T-helper 1 cell (primary cell): ENCODE measurements at regions not wholly inside any gene's neighbourhood (a gene's known extent, or its start where the extent isn't known, plus 50 kb on each side); places are given as distances from the start of the nearest gene placed in this dataset.
"Not testable (repeated sequence)": the region's sequence is repeated elsewhere in the genome, so short reads cannot be mapped to it uniquely, and the experiment has no call there.

Experiments used
- DNase-seq, 5 donors: peaks; one replicate each; pipeline ENCODE4 v3.0.0-alpha.2; 2012 to 2020

DNA sequence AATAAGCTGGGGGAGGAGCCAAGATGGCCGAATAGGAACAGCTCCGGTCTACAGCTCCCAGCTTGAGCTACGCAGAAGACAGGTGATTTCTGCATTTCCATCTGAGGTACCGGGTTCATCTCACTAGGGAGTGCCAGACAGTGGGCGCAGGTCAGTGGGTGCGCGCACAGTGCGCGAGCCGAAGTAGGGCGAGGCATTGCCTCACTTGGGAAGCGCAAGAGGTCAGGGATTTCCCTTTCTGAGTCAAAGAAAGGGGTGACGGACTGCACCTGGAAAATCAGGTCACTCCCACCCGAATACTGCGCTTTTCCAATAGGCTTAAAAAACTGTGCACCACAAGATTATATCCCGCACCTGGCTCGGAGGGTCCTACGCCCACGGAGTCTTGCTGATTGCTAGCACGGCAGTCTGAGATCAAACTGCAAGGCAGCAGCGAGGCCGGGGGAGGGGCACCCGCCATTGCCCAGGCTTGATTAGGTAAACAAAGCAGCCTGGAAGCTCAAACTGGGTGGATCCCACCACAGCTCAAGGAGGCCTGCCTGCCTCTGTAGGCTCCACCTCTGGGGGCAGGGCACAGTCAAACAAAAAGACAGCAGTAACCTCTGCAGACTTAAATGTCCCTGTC lies 606.4 kb downstream of the TMA16 start:
- DNase-seq: not testable (repeated sequence)

DNA sequence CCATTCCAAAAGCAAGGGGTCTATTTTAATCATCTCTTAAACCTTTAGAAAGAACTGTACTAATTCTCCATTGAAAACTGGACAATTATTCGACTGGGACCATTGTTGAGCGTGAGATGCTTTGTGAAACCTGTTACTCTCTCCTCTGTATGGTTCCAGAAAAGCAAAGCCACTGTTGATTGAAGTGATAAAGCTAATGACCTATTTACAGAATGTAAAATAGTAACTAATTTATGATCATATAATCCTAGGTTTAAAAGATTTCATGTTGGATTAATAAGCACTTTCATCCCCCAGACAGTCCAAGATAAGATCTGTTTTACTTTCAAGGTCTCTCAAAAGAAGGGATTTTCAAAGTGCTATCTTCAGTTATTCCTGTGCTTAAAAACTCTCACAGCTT lies 614.5 kb downstream of the TMA16 start:
- DNase-seq: no peak

DNA sequence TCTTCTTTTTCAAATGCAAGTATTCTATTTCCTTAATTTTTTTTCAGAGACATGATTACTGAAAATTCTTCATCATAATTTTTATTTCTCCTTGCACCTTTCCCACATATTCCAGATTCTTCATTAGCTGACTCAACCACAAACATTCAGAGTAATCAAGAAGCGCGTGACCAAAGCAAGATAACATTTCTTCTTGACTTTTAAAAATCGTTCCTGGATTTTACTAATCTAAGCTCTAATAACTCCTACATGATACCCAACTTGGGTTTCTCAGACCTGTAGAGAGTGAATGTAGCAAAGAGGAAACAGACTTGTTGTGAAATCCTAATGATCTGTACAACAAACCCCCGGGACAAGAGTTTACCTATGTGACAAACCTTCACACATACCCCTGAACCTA lies 615.0 kb downstream of the TMA16 start:
- no peak for DNase-seq

DNA sequence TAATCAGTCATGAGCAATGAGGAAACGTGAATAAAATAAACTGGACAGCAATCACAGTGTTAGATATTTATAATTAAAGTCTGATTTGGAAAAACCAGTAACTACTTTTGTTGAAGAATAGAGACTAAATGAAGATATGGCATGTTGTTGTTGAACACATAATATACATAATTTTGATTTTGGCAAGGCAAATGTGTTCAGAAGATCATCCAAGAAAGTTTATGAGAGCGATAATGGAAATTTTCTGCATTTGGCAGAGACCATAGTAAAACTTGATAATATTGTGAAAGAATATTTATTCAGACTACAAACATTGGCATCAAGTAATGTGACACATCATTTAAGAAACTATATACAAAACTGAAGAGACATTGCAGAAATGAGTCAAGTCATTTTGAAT lies 620.7 kb downstream of the TMA16 start:
- DNase-seq: no peak

DNA sequence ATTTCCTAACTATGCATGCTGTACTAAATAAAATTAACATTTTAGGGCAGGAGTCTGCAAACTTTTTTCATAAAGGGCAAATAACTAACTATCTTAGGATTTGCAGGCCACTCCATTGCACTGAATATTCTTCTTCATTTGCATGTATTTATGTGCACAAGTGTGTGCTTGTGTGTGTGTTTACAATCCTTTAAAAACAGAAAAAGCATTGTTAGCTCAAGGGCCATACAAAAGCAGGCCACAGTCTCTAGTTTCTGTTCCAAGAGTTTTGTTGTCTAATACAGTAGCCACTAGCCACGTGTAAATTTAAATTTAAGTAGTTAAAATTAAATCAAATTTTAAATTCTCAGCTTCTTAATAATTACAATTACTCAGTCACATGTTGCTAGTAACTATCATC lies 621.8 kb downstream of the TMA16 start:
- no peak for DNase-seq

DNA sequence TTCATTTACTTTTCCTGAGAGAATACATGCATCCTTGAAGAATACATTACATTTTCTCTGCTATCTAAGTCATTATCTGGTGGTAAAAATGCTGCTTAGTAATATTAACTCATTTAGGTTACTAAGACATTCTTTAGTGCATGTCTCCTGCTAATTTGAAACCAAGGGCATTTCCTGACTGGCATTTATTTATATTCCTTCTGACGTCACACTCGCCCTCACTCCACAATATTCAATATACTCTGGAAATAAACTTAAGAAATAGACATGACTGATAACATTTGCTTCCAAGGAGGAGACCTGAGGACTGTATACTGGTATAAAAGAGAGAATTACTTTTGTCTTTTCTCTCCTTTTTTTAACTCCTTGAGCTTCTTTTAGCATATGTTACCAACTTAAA lies 619.5 kb upstream of the SMIM31 start:
- no peak for DNase-seq

DNA sequence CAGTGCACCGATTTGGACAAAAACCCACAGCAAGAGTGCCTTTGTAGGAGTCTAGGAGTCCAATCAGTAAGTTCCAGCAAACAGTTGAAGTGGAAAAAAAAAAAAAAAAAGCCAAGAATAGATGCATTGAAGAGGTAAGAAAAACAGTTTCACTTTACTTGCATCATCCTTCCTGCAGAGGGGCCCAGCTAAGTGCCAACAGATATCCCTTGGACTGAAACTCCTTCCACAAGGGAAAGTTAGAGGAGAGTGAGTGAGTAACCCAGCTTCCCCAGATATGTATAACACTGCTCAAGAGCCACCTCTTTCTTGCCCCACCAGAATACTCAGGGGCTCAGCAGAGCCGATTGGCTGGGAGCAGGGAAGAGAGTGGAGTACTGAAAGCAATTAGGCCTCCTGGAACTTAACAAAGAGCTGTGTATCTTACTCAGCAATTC lies 617.7 kb upstream of the SMIM31 start:
- DNase-seq: no peak

DNA sequence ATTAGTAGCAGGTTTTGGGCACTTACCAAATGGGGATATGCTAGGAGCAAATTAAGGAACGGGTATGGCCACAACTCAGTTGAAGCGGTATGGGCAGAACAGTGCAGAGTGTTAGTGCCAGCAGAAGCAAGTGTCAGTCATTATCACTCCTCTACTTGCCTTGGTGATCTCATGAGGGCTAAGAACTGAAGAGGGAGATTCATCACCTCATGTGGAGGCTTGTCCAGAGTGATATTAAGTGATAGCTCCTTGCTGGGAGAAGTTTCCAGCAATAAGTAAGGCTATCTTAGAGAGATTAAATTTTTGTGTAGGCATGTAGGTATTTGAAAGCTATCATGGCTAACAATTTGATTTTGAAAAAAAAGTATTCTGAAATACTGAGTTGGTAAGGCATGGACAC lies 615.4 kb upstream of the SMIM31 start:
- DNase-seq: no peak

DNA sequence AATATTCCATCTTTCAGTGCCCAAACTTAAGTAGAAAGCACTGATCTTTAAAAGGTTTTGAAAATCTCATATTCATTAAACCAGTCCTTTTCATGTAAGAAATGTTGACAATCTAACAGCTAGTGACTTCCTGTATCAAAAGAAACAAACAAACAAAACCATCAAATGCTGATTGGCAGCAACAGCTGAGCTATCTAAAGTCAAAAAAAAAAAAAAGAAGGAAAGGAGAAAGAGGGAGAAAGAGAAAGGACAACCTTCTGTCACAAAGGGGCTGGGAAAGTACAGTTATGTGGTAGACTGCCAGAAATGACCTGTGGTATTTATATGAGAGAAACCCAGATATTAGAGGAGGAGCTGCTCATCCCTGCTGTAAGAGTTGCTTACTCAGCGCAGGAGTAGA lies 614.6 kb upstream of the SMIM31 start:
- DNase-seq: no peak

DNA sequence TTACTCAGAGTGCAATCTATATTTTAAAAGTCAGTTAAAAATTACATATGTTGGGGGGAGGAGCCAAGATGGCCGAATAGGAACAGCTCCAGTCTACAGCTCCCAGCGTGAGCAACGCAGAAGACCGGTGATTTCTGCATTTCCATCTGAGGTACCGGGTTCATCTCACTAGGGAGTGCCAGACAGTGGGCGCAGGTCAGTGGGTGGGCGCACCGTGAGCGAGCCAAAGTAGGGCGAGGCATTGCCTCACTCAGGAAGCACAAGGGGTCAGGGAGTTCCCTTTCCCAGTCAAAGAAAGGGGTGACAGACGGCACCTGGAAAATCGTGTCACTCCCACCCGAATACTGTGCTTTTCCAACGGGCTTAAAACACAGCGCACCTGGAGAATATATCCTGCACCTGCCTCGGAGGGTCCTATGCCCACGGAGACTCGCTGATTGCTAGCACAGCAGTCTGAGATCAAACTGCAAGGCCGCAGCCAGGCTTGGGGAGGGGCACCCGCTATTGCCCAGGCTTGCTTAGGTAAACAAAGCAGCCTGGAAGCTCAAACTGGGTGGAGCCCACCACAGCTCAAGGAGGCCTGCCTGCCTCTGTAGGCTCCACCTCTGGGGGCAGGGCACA lies 612.1 kb upstream of the SMIM31 start:
- DNase-seq: not testable (repeated sequence)

DNA sequence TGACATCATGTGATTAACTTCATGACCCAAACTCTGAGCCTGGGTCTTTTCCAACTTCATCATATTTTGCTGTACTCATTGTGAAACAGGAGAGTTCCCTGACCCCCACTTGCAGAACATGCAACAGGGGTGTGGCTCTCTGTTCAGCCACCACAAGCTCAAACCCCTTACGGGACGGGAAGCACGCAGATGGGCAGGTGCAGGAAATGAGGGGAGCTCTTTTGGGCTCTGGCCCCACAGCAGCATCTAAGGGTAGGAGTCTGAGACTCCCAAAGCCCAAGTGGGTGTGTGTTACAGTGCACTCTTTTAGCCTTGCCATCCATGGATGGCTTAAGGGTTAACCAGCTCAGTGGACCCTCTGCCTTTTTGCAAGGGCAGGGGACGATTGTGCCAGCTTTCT lies 599.5 kb upstream of the SMIM31 start:
- DNase-seq: no peak

DNA sequence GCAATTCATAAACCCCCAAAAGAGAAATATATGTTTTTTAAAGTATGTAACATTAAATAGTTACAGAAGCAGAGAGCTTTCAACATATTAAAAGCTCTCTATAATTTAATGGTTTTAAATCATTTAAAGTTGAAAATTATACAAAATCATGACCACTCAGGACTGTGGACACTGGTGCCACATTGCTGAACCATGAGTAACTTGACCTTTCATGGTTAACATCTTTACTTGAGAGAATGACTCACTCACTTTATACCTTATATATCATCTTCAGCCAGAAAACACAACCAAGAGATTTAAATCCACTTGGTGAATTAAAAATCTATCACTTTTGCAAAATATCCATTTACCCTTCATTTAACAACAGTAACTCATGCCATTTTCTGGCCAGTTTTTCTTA lies 584.3 kb upstream of the SMIM31 start:
- DNase-seq: no peak

DNA sequence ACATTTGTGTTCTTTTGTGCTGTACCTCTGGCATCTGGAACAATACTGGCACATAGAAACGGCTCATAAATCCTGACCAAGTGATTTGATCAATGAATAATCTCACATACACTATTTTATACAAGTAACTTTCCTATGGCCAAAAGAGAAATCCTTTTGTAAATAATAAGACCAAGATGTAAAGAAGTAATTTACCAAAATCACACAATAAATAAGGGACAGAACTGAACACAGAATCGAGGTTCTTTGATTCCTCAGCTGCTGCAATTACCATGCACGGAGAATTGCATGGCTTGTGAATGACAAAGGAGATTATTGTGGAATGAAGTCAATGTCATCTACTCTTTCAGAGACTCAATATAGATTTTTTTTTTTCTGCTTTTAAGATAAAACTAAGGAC lies 576.8 kb upstream of the SMIM31 start:
- no peak for DNase-seq

DNA sequence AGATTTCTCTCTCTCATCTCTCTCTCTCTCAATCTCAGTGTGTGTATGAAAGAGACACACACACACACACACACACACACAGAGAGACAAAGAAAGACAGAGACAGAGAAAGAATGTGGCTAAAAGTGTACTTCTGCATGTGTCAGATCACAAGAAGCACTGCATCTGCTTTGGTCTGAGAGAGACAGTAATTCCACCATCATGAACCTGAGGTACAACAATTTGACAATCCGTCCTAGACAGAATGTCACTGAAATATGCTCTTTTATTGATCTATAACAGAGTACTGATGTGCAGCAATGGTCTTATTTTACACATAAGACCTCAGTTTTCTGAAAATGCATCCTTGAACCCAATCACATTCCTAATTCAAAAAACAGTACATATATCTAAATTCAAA lies 576.2 kb upstream of the SMIM31 start:
- DNase-seq: no peak

DNA sequence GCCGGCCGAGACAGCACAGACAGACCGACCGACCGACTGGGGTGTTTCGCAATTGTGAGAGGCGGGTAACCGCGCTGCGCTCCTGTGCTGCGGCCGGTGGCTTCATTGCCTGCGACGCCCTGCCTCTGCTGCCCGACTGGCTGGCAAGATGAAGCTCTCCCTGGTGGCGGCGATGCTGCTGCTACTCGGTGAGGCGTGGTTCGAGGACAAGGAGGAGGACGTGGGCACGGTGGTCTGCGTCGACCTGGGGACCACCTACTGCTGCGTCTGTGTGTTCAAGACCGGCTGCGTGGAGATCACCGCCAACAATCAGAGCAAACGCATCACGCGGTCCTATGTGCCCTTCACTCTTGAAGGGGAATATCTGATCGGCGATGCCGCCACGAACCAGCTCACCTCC lies 565.7 kb upstream of the SMIM31 start:
- DNase-seq: no peak

DNA sequence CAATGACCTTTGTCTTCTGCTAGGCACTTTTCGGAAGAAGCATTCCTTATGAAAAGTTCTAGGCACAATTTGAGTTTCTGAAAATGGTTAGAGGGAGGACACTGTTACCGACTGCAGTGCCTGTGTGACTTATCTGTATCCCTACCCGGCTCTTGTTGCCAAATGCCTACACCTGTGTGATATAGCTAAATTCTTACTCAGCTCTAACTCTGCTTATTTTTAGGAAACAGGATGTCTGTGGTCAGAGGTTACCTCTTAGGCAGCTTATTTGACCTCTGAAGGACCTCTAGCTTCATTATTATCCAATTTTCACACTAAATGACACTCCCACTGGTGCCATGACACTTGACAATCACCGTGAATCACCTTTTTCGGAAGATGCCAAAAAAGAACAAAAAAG lies 561.1 kb upstream of the SMIM31 start:
- no peak for DNase-seq

DNA sequence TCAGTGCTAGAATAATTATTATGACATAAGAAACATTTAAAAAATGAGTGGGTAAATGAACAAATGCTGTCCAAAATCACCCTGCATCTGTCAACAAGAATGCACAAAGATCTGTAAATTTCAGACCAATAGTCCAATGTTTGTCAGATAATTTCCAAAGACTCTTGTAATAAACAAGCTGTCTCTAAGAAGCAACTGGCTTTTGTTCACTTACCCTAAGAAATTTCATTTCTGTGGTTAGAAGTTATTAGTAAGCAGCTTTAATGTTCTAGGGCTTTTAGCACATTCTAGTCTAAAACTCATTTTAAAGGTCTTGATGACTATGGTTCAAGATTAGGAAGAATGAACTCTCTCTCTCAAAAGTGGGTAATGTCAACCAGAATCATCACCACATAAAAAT lies 560.3 kb upstream of the SMIM31 start:
- no peak for DNase-seq

DNA sequence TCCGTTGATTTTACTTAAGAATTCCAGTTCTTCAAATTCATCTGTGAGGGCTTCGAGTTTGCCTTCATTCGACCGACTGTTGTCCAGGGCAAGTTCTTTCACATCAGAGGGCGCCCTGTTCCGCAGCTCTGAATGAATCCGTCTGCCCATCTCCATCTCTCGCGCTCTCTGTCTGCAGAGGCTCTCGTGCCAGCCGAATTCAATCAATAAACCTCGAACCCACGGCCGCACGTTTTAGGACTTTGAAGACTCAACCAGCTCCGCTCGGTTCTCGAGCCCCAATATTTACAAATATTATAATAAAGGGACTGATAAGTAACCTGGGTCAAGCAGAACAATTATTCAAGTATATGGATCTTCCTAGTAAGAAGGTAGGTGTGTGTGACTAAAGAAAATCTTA lies 556.4 kb upstream of the SMIM31 start:
- no peak for DNase-seq

DNA sequence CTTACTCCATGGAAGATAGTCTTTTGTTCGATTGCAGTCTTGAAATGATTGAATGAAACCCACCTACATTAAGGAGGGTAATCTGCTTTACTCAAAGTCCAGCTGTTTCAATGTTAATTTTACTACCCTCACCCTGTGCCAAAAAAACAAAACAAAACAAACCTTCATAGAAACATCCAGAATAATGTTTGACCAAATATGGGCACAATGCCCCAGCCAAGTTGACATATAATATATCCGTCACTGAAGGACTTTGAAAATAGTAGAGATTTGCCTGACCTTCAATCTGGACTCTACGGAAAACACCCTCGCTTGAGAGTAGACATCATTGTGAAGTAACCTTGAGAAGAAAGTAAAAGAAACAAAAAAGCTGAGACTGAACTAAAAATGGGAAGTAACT lies 550.5 kb upstream of the SMIM31 start:
- no peak for DNase-seq

DNA sequence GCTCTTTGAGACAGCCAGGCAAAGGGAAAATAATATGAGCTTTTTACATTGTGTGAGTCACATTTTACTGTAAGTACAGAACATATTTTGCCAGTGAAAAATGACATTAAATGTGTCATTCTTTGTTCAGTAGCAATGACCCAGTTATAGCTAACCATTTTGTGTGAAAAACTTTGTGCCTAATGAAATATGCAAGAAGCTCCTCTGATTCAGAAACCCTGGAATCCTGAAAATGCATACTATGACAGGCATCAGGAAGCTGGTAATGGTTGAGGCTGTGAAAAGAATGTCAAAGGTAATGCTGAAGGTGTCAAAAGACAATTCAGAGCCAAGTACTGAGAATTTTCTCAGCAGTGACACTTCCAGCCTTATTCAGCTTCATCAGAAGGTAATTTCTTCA lies 549.5 kb upstream of the SMIM31 start:
- DNase-seq: no peak

DNA sequence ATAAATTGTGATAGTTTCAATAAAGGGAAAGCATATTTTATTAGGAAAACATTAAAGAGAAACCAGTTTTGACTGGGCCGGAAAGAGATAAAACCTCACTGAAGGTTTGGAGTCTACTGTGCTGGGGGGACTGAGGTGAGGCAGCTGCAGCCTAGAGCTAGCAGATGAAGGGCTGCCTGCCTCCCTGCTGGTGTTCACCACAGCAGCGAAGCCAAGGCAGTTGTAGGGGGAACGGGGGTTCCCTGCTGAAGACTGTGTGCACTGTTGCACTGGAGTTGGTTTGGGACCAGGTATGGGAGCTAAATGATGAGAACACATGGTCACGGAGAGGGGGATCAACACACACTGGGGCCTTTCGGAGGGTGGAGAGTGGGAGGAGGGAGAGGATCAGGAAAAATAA lies 546.5 kb upstream of the SMIM31 start:
- no peak for DNase-seq

DNA sequence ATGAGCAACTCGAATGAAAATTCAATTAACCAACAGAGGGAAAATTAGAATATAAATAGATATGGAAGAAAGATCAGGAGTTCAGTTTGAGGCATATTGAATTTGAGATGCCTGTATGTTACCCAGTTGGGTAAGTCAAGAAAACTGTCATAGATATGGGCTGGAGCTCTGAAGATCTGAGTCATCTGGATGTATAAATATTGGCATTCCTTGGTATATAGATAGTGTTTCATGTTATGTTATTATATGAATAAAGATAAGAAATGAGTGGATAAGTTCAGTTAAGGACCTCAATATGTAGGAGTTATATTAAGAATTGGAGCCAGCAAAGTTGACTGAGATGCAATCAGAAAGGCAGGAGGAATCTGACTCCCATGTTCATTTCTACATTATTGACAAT lies 543.6 kb upstream of the SMIM31 start:
- no peak for DNase-seq

DNA sequence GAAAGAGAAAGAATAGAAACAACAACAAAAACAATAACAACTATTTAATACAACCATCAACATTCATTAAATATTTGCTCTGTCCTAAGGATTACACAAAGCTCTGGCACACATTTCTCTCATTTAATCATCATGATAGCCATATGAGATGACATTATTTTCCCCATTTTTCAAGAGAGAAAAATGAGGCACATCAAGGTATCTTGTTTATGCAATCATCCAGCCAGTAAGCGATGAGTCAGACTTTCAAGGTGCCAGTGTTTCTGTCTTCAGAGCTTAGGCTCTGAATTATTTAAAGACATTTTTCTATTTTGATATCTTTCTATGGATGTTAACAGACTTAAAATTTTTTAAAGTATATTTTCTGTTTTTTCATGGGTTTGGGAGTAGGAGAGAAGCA lies 541.8 kb upstream of the SMIM31 start:
- DNase-seq: no peak

DNA sequence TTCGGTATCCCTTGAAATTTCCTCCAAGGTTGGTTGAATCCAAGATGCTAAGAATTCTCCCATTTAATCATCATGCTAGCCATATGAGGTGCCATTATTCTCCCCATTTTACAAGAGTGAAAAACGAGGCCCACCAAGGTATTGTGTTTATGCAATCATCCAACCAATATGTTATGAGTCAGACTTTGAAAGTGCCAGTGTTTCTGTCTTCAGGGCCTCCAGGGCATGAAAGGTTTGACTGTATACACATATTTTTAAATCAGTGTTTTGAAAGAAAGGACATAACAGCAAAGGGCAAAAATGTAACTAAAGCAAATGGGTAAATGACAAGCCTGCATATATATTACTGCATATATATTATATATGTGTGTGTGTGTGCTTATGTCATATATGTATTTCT lies 541.2 kb upstream of the SMIM31 start:
- no peak for DNase-seq

DNA sequence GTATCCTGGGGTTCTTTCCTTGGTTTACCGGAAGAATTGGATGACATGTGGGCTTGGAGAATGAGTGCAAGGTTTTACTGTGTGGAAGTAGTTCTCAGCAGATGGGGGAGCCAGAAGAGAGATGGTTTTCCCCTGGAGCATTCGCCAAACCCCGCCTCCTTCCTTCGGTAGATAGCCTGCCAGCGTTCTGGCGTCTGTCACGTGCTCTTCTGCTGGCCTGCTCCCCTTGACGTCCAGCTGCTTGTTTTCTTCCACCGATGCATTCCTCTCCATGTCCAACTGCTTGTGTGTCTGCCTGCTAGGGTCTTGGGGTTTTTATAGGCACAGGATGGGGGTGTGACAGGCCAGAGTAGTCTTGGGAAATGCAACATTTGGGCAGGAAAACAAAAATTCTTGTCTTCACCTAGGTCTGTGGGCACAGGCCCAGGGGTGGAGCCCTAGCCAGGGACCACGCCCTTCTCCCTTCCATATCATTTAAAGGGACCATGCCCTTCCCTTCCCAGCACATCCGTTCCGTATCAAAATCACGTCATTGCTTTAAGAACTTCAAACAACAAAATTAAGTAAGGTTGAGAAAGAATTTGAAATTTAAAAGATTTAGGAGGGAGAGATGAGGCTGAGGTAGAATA lies 538.7 kb upstream of the SMIM31 start:
- no peak for DNase-seq
